ENCODE measurements at regions not wholly inside any gene's neighbourhood (a gene's known extent, or its start where the extent isn't known, plus 50 kb on each side); places are given as distances from the start of the nearest gene placed in this dataset.

- ChIA-PET POLR2A (no interaction called here), CTCF (no interaction called here)
- H3K9me3 Mint-ChIP-seq: no peaks in the 10 kb centered on the region
- no peaks in the 10 kb centered on the region for H3K4me1 Mint-ChIP-seq
- ATAC-seq (ENCODE audit: low read depth) (no peak), DNase-seq (no peak)
- H3K27me3 Mint-ChIP-seq: no peaks in the 10 kb centered on the region
- TF ChIP-seq CTCF (IDR thresholded peaks at IDR 0.05): no peak
- H3K27ac Mint-ChIP-seq: no peak overlapping the region
- intact Hi-C loops (cut with micrococcal nuclease): no loop called here
- H3K36me3 Mint-ChIP-seq (ENCODE audit: low read depth): no peaks in the 10 kb centered on the region
- H3K4me3 Mint-ChIP-seq: no peak overlapping the region
These were observed 102.2 kb upstream of the NAMPT start for GRCh38 chr7:106386958-106387357.

- ChIA-PET CTCF (interaction anchor here (1.3 kb wide), 1 partner anchor 78 kb away, joined by 4 read pairs; no protein-coding TSS in a partner anchor), POLR2A (no interaction called here)
- ATAC-seq (ENCODE audit: low read depth) (no peak), DNase-seq (no peak)
- Mint-ChIP-seq H3K27ac (no peak overlapping the region), H3K36me3 (ENCODE audit: low read depth) (no peaks in the 10 kb centered on the region), H3K4me1 (no peaks in the 10 kb centered on the region), H3K9me3 (no peaks in the 10 kb centered on the region), H3K4me3 (no peak overlapping the region), H3K27me3 (no peaks in the 10 kb centered on the region)
- no peak for TF ChIP-seq CTCF (IDR thresholded peaks at IDR 0.05)
- intact Hi-C loops (cut with micrococcal nuclease): no loop called here
These were observed 99.6 kb upstream of the NAMPT start for GRCh38 chr7:106384373-106384772.

GRCh38 chr7:106382929-106383328, 98.1 kb upstream of the NAMPT start:
- H3K27me3 Mint-ChIP-seq: no peaks in the 10 kb centered on the region
- no peaks in the 10 kb centered on the region for H3K36me3 Mint-ChIP-seq (ENCODE audit: low read depth)
- no peak overlapping the region for H3K4me3 Mint-ChIP-seq
- H3K27ac Mint-ChIP-seq: no peak overlapping the region
- TF ChIP-seq CTCF (IDR thresholded peaks at IDR 0.05): no peak
- H3K9me3 Mint-ChIP-seq: no peaks in the 10 kb centered on the region
- H3K4me1 Mint-ChIP-seq: no peaks in the 10 kb centered on the region
- ATAC-seq (ENCODE audit: low read depth) (no peak), DNase-seq (no peak)
- intact Hi-C loops (cut with micrococcal nuclease): no loop called here
- ChIA-PET CTCF (no interaction called here), POLR2A (no interaction called here)

- H3K9me3 Mint-ChIP-seq: no peaks in the 10 kb centered on the region
- H3K4me1 Mint-ChIP-seq: no peaks in the 10 kb centered on the region
- no peak overlapping the region for H3K27ac Mint-ChIP-seq
- no peak for TF ChIP-seq CTCF (IDR thresholded peaks at IDR 0.05)
- CTCF ChIA-PET: no interaction called here
- no peaks in the 10 kb centered on the region for H3K36me3 Mint-ChIP-seq (ENCODE audit: low read depth)
- POLR2A ChIA-PET: no interaction called here
- intact Hi-C loops (cut with micrococcal nuclease): no loop called here
- no peaks in the 10 kb centered on the region for H3K27me3 Mint-ChIP-seq
- no peak overlapping the region for H3K4me3 Mint-ChIP-seq
- DNase-seq (no peak), ATAC-seq (ENCODE audit: low read depth) (no peak)
These were observed 97.3 kb upstream of the NAMPT start for GRCh38 chr7:106382129-106382528.

- no peak for TF ChIP-seq CTCF (IDR thresholded peaks at IDR 0.05)
- no peaks in the 10 kb centered on the region for H3K4me1 Mint-ChIP-seq
- DNase-seq (no peak), ATAC-seq (ENCODE audit: low read depth) (no peak)
- ChIA-PET CTCF (no interaction called here), POLR2A (no interaction called here)
- H3K9me3 Mint-ChIP-seq: no peaks in the 10 kb centered on the region
- no peaks in the 10 kb centered on the region for H3K27me3 Mint-ChIP-seq
- no peak overlapping the region for H3K27ac Mint-ChIP-seq
- H3K4me3 Mint-ChIP-seq: no peak overlapping the region
- intact Hi-C loops (cut with micrococcal nuclease): no loop called here
- H3K36me3 Mint-ChIP-seq (ENCODE audit: low read depth): no peaks in the 10 kb centered on the region
These were observed 96.5 kb upstream of the NAMPT start for GRCh38 chr7:106381252-106381651.
